Activated T-cell treated with anti-CD3 and anti-CD28 coated beads for 24 hours (primary cell): ENCODE measurements at regions not wholly inside any gene's neighbourhood (a gene's known extent, or its start where the extent isn't known, plus 50 kb on each side); places are given as distances from the start of the nearest gene placed in this dataset.
"Not testable (repeated sequence)": the region's sequence is repeated elsewhere in the genome, so short reads cannot be mapped to it uniquely, and the experiment has no call there.

ENCODE experiments used
- DNase-seq: peaks from one replicate; pipeline ENCODE4 v3.0.0-alpha.2; 2020; ENCODE audit warnings: low read depth

DNA sequence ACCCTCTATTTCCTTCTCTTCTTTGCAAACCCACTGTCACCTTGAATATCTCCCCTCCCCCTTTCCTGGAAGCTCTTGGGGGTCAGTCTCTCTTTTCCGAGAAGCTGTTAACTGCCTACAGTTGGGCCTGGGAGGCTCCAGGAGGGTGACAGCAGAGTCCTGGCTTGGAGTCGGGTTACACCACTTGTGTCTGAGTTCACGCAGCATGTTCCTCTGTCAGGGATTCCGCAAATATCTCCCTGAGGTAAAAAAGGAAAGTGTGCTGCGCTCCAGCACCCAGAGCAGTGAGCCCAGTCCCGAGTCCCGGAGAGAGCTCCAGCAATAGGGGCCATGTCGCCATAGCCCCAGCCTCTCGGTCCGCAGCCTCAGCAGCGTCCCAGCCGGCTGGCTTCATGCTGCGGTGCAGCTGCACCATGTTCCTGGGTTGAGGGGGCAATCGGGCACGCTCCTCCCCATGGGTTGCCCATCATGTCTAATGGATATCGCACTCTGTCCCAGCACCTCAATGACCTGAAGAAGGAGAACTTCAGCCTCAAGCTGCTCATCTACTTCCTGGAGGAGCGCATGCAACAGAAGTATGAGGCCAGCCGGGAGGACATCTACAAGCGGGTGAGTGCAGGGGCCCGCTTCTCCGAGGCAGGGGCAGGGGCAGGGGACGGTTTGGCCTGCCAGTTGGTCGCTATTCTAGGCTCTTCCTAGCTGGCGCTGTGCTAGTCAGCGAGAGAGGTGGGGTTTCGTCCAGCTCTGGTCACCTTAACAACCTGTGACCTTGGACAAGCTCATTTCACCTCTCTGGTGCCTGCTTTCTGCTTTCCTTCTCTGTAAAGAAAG, 101.3 kb upstream of the SEC22B start:
- DNase-seq, result not testable (repeated sequence)

DNA sequence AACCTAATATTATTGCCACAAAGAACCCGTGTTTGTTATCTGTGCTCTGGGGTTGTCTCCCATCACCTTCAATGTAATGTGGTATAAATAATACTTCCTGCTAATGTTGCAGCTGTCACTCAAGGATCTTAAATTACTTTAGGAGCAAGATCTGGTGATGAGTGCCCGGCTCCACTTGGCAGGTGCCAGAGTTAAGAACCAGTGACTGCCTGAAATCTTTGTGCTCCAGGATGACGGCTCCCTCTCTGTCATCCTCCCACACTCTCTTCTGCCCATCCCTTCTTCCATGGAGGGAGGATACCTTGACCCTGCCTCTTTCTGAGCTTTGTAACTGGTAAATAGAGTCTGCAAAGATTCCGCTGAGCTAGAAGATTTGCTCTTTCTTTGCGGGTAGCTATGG, 100.4 kb upstream of the SEC22B start:
- DNase-seq, result not testable (repeated sequence)

DNA sequence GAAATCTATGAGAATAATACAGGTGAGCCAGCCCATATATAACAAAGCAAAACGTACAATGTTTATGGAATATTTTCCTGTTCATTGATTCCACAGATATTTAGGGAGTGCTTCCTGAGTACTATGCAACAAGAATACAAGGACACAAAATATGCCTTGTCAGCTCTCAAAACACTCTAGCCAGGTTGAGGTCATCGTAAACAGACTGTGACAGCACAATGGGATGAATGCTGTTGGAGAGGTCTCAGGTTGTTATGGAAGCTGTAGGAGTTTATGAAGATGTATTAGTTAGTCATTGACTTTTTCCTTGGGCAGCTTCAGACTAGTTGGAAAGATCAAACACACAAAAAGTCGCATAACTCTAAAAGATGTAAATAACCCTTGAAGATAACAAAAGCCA, 98.1 kb upstream of the SEC22B start:
- DNase-seq, result not testable (repeated sequence)

DNA sequence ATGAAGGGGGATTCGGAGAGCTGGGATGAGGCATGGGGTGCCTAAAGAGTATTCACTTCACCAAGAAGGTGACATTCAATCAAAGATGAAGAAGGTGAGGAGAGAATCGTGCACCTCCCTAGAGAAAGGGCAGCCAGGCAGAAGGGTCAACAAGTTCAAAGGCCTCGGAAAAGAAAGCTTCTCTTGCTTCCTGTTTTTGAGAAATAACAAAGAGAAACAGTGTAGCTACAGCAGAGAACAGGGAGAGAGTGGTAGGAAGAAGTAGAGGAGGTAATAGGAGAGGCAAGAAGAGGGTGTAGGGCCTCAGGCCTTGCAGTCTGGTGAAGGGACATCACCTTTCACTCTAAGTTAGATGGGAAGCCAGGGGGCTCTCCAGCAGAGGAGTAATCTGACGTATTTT, 97.0 kb upstream of the SEC22B start:
- DNase-seq, result not testable (repeated sequence)

DNA sequence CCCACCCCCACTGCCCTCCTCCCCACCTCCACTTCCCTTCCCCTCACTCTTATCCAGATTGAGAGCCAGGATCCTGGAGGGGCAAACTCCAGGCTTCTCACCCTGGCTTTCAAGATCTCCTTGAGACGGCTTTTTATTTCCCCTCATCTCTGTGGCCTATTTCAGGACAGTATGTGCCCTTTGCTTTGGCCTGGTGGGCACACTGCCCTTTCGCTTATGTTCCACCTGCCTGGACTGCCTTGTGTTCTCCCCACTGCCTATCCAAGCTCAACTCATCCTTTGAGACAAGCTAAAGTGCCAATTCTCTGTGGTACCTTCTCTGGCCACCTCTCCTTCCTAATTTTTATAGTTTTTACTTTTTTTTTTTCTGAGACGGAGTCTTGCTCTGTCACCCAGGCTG, 95.9 kb upstream of the SEC22B start:
- DNase-seq, result not testable (repeated sequence)

DNA sequence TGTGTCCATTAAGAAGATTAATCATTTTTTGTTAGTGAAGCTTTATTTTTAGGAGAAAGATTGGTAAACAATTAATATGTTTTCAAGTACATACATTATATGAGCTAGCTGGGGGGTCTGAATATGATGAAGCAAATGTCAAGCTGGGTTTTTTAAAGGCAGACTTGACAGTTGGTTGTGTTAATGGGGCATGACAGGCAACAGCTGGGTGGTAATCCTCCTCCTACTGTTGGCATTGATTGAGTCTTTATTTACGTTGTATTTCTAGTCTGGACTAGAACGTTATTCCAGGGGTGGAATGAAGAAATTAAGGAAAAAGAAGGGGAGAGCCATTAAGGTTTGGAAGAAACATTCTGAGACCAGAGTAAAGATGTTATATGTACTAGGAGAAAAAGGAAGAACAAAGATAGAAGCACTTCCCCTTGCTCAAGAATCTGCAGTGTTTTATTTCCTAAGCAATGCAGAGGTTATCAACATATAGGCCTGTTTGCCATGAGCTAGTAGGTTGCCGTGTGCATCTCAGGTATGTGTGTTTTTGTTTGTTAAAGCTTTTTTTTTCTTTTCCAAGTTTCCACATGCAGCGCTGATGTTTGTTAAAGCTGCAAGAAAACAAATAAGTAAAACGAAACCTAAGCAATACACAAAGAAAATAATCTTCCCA, 95.4 kb upstream of the SEC22B start:
- DNase-seq, result not testable (repeated sequence)

DNA sequence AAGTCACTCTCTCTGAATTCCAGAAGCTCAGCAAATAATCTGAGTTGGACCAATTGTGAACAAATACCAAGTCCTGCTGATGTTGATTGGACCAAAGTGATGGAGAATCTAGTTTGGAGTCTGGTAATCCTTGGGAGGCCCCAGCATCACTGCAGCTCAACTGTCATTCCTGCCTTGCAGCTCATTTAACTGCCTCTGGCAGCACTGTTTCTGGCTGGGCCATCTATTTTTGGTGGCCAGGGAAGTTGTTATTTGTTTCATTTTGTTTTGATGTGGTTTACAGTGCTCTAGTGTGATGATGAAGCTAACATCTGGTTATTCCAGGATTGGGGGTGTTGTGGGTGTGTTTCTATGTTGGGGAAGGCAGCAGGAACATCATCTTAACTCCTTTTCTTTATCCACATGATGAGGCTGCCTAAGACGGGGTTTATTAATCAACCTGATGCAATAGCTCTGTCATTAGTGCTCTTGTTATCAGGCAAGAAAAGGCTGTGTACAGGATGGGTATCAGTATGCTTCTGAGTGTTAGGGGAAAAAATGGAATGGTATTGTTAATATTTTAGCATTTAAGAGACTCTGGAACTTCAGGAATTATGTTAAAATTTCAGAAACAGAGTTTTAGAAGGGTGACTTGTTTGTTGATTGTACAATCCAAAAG, 91.7 kb upstream of the SEC22B start:
- not testable (repeated sequence) for DNase-seq

DNA sequence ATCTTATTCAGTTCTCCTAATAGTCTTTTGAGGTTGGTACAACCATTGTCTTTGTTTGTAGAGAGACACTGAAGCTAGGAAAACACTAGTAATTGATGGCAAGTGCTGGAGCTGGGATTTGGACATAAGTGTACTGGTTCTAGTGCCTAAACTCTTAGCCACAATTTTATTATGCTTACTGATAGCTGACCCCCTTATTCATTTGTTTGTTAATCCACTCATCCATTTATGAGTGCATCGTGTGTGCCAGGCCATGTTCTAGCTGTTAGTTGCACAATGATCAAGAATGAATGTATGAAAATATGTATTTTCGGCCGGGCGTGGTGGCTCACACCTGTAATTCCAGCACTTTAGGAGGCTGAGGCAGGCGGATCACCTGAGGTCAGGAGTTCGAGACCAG, 88.2 kb upstream of the SEC22B start:
- DNase-seq, result not testable (repeated sequence)

DNA sequence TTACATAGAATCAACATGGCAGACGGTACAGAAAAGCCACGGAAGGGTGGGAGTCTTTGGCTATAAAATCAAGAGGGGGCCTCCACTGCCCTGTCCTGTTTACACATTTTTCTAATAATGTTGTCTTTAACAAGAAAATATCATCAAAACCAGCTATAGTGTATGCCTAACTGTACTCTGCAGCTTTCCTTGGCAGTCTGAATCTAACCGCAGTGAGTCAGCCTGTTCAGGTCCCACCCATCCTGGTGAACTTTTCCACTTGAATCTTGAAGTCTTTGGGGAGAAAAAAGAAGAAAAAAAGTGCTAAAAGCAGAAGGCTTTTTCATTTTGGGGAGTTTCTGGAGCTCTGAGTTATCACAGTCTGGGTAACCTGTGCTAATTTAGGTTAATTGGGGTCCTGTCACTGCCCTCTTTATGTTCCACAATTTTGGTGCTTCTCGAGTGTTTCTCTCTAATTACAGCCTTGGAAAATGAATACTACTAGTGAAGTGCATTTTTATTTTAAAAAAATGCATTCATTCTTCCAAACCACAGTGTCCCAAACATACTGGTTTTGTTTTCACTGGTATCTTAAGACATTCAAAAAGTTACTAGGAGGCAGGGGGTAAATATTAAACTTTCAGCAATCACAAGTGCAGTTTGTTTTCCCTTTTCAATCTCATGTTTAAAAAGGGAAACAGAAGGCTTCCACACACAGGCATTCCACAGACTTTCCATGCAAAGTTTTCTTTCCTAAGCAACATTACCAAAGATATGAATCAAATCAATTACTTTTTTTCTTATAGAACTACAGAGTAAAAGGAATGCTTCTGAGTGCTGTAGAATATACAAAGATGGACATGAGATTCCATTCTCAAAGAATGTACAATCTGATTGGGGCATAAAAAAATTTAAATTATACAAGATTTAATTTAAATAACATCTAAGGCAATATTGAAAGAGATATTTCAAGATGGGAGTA, 86.8 kb upstream of the SEC22B start:
- DNase-seq, result not testable (repeated sequence)

DNA sequence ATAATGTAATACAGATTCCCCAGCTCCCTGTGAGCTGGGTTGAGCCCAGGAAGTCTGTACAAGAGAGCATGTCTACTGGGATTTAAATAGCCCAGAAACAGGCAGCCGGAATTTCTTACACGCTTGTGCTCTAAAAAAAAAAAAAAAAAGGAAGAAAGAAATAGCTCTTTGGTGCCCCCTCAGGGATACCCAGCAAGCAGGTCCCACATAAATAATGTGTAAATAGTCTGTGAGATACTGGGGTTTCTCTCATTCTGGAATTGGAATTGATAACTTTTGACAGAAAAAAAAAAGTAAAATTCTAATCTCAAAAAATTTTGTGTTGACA, 81.4 kb upstream of the SEC22B start:
- not testable (repeated sequence) for DNase-seq

DNA sequence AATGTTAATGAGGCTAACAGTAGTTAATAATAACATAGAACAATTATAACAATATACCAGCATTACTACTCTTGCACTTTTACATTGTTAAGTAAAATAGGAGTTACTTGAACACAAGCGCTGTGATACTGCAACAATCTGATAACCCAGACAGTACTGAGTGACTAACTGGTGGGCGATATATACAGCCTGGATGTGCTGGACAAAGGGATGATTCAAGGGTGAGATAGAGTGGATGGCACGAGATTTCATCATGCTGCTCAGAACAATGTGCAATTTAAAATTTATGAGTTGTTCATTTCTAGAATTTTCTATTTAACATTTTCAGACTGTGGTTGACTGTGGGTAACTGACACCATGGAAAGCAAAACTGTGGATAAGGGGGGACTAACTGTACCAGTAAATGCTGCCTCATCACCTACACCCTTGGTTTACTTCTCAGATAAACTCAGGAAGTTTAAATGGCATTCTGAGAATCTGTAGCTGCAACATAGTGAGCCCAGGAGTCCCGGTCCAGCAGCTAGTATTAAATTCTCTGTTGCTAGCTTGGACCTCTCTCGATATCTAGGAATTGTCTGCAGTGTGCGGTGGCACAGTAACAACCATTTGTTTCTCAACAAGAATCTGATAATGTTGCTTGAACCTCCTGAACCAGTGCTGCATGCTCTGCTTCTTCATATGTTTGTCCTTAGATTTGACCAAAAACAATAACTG, 80.9 kb upstream of the SEC22B start:
- DNase-seq, result not testable (repeated sequence)

DNA sequence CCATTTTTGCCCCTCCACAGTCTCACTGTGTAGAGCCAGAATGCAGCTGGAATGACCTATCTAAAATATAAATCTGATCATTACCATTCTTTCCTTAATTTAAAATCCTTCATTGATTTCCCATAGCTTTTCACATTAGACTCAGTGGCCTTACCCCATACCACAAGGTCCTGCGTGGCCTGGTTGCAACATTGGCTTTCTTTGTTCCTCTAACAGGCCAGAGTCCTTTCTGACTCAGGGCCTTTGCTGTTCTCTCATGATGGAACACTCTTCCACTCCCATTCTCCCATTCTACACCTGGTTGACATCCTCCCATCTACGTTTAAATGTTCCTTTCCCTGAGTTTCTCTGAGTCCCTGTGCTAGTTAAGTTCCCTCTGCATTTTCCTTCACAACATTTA, 74.4 kb upstream of the SEC22B start:
- DNase-seq, result not testable (repeated sequence)

DNA sequence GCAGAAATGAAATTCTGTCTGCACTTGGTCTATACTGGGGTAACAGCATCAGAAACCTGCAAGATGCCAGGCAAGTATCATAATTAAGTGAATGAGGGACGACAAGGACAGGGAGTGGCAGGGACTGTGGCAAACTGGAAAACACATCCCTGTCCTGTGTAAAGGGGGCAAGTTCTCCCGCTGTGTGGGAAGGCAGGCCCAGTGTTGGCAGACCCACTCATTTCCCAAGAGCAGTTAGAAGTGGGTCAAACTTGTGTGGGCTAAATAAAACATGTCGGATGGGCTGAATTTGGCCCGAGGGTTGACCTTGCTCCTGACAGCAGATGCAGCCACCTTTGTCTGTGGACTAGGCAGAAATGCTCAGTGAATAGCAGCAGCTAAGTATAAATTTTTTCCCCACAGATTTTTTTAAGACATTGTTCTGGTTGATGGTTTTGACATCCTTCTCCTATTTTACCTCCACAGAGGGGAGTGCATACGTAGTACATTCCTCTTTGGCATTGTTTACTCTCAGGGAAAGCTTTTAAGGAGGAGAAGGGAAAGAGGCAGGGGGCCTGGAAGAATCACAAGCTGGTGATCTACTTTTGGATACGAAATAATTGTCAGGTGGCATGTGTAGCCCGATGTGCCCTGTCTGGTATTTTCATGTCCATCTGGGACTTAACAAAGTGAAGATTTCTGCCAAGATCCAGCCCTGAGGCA, 72.6 kb upstream of the SEC22B start:
- DNase-seq, result not testable (repeated sequence)

DNA sequence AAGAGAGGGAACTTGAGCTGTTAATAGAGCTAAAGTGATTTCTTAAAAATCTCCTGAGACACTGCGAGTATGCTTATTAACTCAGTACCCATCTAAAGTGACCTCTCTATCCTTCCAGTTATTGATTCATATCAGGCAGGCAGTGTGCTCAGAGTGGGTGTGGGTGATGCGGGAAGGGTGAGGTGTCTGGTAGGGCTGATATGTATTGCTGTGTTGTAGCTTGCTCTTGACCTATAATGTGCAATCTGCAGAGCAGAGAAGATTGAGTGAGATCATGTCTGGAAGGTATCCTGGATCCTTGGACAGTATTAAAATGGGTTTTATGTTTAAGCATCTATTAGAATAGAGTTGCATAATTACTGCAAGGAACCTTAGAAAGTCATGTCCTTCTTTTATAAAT, 71.9 kb upstream of the SEC22B start:
- DNase-seq, result not testable (repeated sequence)

DNA sequence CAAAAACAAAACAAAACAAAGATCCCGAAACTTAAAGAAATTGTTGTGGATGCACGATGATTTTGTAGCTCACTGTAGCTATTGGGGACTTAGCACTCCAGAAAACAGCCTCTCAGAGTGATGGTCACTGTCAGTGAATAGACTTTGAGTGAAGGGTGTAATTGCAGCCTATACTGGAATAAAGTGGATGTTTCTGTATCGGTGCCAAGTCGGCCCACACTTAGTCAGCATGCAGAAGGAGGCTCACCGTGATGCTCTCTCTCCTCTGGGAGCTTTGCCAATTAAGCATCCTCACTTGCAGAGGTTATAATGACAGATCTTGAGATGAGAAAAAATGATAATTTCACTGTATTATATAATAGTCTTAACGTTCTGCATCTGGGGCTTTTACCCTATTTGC, 67.5 kb upstream of the SEC22B start:
- DNase-seq, result not testable (repeated sequence)

DNA sequence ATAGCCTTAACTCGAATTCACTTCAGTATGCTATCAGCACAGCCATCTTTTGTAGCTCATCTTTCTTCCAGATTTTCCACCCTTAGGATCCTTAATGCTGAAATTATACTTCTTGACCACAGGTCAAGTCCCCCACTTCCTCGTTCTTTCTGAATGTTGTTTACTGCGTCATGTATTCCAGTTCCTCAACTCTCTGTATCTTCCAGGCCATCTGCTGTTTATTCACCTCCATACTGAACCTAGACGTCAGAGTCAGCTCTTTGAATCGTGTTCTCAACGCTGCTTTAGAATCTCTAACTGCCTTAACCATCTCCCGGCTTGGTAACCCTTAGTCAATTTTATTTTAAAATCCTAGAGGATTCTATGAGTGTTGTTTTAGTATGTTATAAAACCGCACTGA, 66.3 kb upstream of the SEC22B start:
- DNase-seq, result not testable (repeated sequence)

DNA sequence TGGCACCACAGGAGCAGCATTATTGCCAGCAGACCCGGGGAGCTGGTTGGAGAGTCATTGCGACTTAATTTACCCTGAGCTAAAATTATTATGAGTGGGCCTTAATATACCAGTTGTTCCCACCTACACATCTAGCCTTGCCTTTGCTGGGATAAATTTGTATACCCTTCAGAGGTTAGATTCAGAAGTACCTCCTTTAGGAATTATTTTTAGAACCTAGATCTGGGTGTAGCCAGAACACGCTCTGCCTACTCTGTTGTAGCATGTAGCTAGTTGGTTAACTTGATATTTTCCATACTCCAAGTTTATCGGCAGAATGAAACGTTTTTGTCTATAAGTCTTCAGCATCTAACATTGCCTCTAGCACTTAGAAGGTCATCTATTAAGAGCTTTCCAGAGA, 65.5 kb upstream of the SEC22B start:
- not testable (repeated sequence) for DNase-seq

DNA sequence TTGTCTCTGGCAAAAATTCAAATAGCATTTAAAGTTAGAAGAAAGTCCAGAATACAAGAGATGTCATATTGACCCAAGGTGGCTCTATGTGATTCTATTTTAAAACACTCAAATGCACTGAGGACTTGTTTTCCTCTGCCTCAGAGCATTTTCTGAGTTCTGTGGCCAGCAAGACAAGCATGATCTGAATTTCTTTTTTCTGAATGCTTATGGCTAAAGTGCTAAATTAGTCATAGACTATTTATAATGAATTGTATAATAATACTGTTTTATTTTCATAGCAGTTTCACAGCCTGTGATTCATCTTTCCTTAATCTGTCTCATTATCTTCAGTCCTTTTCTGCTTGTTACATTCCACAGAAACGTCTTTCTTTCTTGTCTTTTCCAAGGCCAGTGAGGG, 63.9 kb upstream of the SEC22B start:
- not testable (repeated sequence) for DNase-seq

DNA sequence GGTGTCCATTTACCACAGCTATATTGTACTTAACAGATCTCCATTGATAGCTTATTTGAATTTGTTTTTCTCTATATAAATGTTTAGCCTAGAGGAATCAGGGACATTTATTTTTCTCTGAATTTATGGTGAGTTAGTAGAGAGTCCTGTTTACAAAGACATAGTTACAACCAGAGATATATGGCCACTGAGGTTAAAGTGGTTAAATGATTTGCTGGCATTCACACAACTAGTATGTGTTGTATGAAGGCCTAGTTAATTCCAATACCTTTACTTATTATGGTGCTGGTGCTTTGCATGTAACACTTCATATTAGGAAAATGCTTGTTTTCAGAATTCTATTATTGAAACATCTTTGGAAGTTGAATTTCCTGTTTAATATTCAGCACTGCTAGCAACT, 63.0 kb upstream of the SEC22B start:
- DNase-seq, result not testable (repeated sequence)

DNA sequence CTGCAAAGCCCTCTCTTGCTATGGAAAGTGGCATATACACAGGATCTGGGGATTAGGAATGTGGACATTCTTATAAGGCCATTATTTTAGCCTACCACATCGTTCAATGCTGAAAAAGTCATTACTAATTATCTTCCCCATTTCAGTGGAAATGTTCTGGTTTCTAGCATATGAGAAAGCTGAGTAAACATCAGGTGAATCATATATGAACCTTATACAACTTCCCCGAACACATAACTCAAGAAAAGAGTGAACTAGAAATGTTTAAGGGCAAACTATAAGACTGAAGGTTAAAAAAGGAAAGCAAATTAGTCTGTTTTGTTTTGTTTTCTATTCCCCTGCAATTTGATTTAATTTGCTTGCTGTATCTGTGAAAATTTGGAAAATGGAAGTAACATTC, 62.5 kb upstream of the SEC22B start:
- not testable (repeated sequence) for DNase-seq

DNA sequence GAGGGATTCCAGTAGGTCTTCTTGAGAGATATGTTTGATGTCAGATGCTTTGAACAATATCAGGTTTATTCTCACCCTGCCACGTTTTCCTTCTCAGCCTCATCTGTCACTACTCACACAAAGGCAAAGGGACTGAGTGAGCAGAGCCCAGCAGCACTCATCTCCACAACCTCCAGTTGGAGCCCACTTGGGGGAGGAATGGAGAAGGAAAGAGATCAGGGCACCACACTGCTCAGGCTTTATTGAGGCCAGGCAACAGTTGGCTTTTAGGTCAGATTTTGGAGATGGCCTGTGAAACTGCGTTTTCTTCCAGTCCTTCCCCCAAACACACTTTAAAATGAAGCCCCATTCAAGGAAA, 57.3 kb upstream of the SEC22B start:
- not testable (repeated sequence) for DNase-seq
